IPS DF 19.7 (cell line): ENCODE measurements at regions not wholly inside any gene's neighbourhood (a gene's known extent, or its start where the extent isn't known, plus 50 kb on each side); places are given as distances from the start of the nearest gene placed in this dataset.
"Not testable (repeated sequence)": the region's sequence is repeated elsewhere in the genome, so short reads cannot be mapped to it uniquely, and the experiment has no call there.

Source experiments
- DNase-seq: peaks from one replicate; pipeline ENCODE4 v3.0.0-alpha.2; 2013; ENCODE audit warnings: low read depth, low spot score

GRCh38 chr4:64969081-64969480, 559.8 kb upstream of the TECRL start:
- DNase-seq = no peak

- no peak for DNase-seq
Measured at GRCh38 chr4:64967286-64967685, 558.0 kb upstream of the TECRL start.

- no peak for DNase-seq
Measured at GRCh38 chr4:64960516-64960915, 551.3 kb upstream of the TECRL start.

- DNase-seq = no peak
Measured at GRCh38 chr4:64940698-64941097, 531.4 kb upstream of the TECRL start.

GRCh38 chr4:64935469-64936001, 526.3 kb upstream of the TECRL start:
- DNase-seq = no peak

GRCh38 chr4:64911846-64912245, 502.6 kb upstream of the TECRL start:
- peak; percentile 57 for DNase-seq

GRCh38 chr4:64903986-64904385, 494.7 kb upstream of the TECRL start:
- DNase-seq = no peak

- no peak for DNase-seq
Measured at GRCh38 chr4:64899563-64899962, 490.3 kb upstream of the TECRL start.

GRCh38 chr4:64899030-64899429, 489.8 kb upstream of the TECRL start:
- DNase-seq = not testable (repeated sequence)

- no peak for DNase-seq
Measured at GRCh38 chr4:64897683-64898082, 488.4 kb upstream of the TECRL start.

- no peak for DNase-seq
Measured at GRCh38 chr4:64895031-64895430, 485.8 kb upstream of the TECRL start.

- DNase-seq = no peak
Measured at GRCh38 chr4:64893205-64893604, 484.0 kb upstream of the TECRL start.

- DNase-seq = no peak
Measured at GRCh38 chr4:64889906-64890610, 480.8 kb upstream of the TECRL start.

GRCh38 chr4:64883087-64883807, 474.0 kb upstream of the TECRL start:
- no peak for DNase-seq

- no peak for DNase-seq
Measured at GRCh38 chr4:64882311-64883086, 473.2 kb upstream of the TECRL start.

GRCh38 chr4:64880557-64880956, 471.3 kb upstream of the TECRL start:
- DNase-seq = no peak

GRCh38 chr4:64876021-64876420, 466.8 kb upstream of the TECRL start:
- DNase-seq = no peak

GRCh38 chr4:64870558-64870957, 461.3 kb upstream of the TECRL start:
- no peak for DNase-seq

GRCh38 chr4:64857815-64858214, 448.6 kb upstream of the TECRL start:
- no peak for DNase-seq

GRCh38 chr4:64857198-64857597, 447.9 kb upstream of the TECRL start:
- DNase-seq = no peak

GRCh38 chr4:64846417-64846816, 437.2 kb upstream of the TECRL start:
- no peak for DNase-seq

GRCh38 chr4:64829749-64830148, 420.5 kb upstream of the TECRL start:
- no peak for DNase-seq
